ENCODE measurements at regions not wholly inside any gene's neighbourhood (a gene's known extent, or its start where the extent isn't known, plus 50 kb on each side); places are given as distances from the start of the nearest gene placed in this dataset.

- TF ChIP-seq POLR2A (IDR thresholded peaks at IDR 0.05) (no peak), CTCF (IDR thresholded peaks at IDR 0.05) (no peak)
Measured at GRCh38 chr3:5431811-5432378, 244.4 kb downstream of the EDEM1 start.

All from testis (tissue), 2 donors.